ENCODE measurements at regions not wholly inside any gene's neighbourhood (a gene's known extent, or its start where the extent isn't known, plus 50 kb on each side); places are given as distances from the start of the nearest gene placed in this dataset.

GRCh38 chr1:234916840-234917239 is 211.8 kb downstream of the TOMM20 start:
- TF ChIP-seq CTCF (conservative IDR thresholded peaks at IDR 0.05; ENCODE audit: low read depth, low read length), result no peak
- no peak overlapping the region for H3K4me3 ChIP-seq (ENCODE audit: low read depth, low read length)
- DNase-seq (ENCODE audit: low read depth), result no peak

- H3K4me3 ChIP-seq (ENCODE audit: low read depth, low read length), result no peak overlapping the region
- DNase-seq (ENCODE audit: low read depth), result no peak
- no peak for TF ChIP-seq CTCF (conservative IDR thresholded peaks at IDR 0.05; ENCODE audit: low read depth, low read length)
Measured at GRCh38 chr1:234915924-234916675, 212.5 kb downstream of the TOMM20 start.

GRCh38 chr1:234914606-234915290 is 213.9 kb downstream of the TOMM20 start:
- no peak for TF ChIP-seq CTCF (conservative IDR thresholded peaks at IDR 0.05; ENCODE audit: low read depth, low read length)
- no peak overlapping the region for H3K4me3 ChIP-seq (ENCODE audit: low read depth, low read length)
- no peak for DNase-seq (ENCODE audit: low read depth)

- no peak for DNase-seq (ENCODE audit: low read depth)
- no peak overlapping the region for H3K4me3 ChIP-seq (ENCODE audit: low read depth, low read length)
- TF ChIP-seq CTCF (conservative IDR thresholded peaks at IDR 0.05; ENCODE audit: low read depth, low read length), result no peak
Measured at GRCh38 chr1:234913771-234914170, 214.9 kb downstream of the TOMM20 start.

DNA sequence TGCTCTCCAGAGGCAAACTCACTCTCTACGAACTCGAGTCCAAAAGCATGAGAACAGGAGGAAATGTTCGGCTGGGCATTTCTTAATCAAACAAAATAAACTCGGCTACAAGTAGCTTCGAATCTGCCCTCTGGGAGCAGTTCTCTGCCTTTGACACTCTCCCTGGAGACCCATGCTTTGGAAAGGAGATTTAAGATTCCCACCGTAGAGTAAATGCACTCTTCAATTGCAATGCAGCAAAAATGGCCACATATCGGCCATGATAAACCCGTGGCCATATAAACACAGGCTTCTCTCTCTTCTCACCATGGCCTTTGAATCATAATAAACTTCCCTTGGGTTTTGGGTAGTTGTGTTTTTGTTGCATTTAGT is 215.4 kb downstream of the TOMM20 start:
- TF ChIP-seq CTCF (conservative IDR thresholded peaks at IDR 0.05; ENCODE audit: low read depth, low read length), result no peak
- DNase-seq (ENCODE audit: low read depth), result no peak
- no peak overlapping the region for H3K4me3 ChIP-seq (ENCODE audit: low read depth, low read length)

DNA sequence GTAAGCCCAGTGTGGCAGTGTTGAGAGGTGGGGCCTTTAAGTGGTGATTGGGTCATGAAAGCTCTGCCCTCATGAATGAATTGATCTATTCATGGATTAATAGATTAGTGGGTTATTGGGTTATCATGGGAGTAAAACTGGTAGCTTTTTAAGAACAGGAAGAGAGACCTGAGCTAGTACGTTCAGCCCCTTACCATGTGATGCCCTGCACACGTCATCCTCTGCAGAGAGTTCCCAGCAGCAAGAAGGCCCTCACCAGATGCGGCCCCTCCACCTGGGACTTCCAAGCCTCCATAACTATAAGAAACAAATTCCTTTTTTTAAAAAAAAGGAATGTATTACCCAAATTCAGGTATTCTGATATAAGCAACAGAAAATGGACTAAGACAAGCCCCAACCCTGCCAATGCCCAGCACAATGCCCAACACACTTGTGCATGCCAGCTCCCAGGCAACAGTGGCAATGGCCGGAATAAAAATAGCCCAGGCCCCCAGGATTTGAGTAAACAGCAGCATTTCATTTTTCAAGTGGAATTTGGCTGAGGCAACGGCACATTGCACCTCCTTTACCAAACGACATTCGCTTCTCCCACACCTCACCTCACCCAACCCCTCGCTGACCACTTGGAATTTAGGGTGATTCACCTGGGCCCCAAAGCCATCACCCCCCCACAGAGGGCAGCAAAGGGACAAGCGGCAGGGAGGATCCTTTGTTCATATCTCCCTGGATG is 215.9 kb downstream of the TOMM20 start:
- TF ChIP-seq CTCF (conservative IDR thresholded peaks at IDR 0.05; ENCODE audit: low read depth, low read length), result peak; percentile 27
- H3K4me3 ChIP-seq (ENCODE audit: low read depth, low read length), result no peak overlapping the region
- DNase-seq (ENCODE audit: low read depth), result no peak

Data from epithelial cell of proximal tubule (primary cell).